Embryonic facial prominence (tissue), 1 donor: ENCODE measurements at regions not wholly inside any gene's neighbourhood (a gene's known extent, or its start where the extent isn't known, plus 50 kb on each side); places are given as distances from the start of the nearest gene placed in this dataset.

Experiments used
- DNase-seq: peaks from one replicate; pipeline ENCODE4 v3.0.0-alpha.2; 2016; ENCODE audit errors: extremely low spot score

GRCh38 chr12:115223991-115224390, 540.0 kb upstream of the TBX3 start:
- no peak for DNase-seq

- DNase-seq, result no peak
Observed at GRCh38 chr12:115223322-115223721, 539.3 kb upstream of the TBX3 start.

- no peak for DNase-seq
Observed at GRCh38 chr12:115222220-115222619, 538.2 kb upstream of the TBX3 start.

GRCh38 chr12:115216301-115216700, 532.3 kb upstream of the TBX3 start:
- no peak for DNase-seq

- no peak for DNase-seq
Observed at GRCh38 chr12:115215544-115215943, 531.6 kb upstream of the TBX3 start.

GRCh38 chr12:115213538-115214016, 529.6 kb upstream of the TBX3 start:
- DNase-seq, result no peak

GRCh38 chr12:115213118-115213517, 529.1 kb upstream of the TBX3 start:
- no peak for DNase-seq

- no peak for DNase-seq
Observed at GRCh38 chr12:115212356-115212755, 528.4 kb upstream of the TBX3 start.

GRCh38 chr12:115210533-115211252, 526.7 kb upstream of the TBX3 start:
- no peak for DNase-seq

GRCh38 chr12:115209230-115209629, 525.3 kb upstream of the TBX3 start:
- no peak for DNase-seq

- no peak for DNase-seq
Observed at GRCh38 chr12:115208098-115208497, 524.1 kb upstream of the TBX3 start.

GRCh38 chr12:115207216-115207915, 523.4 kb upstream of the TBX3 start:
- DNase-seq, result no peak

- DNase-seq, result no peak
Observed at GRCh38 chr12:115206801-115207200, 522.8 kb upstream of the TBX3 start.

GRCh38 chr12:115205755-115206308, 521.9 kb upstream of the TBX3 start:
- DNase-seq, result no peak

- DNase-seq, result no peak
Observed at GRCh38 chr12:115204957-115205754, 521.2 kb upstream of the TBX3 start.

- no peak for DNase-seq
Observed at GRCh38 chr12:115203701-115204100, 519.7 kb upstream of the TBX3 start.

GRCh38 chr12:115201966-115202365, 518.0 kb upstream of the TBX3 start:
- DNase-seq, result no peak

GRCh38 chr12:115199831-115200230, 515.9 kb upstream of the TBX3 start:
- no peak for DNase-seq

GRCh38 chr12:115194857-115195256, 510.9 kb upstream of the TBX3 start:
- no peak for DNase-seq

- no peak for DNase-seq
Observed at GRCh38 chr12:115194448-115194847, 510.5 kb upstream of the TBX3 start.

- no peak for DNase-seq
Observed at GRCh38 chr12:115191342-115191741, 507.4 kb upstream of the TBX3 start.
